HepG2 (cell line): ENCODE measurements at regions not wholly inside any gene's neighbourhood (a gene's known extent, or its start where the extent isn't known, plus 50 kb on each side); places are given as distances from the start of the nearest gene placed in this dataset.
A peak's percentile ranks its signal among the peaks of the same experiment; 100 is the strongest.

Experiments used
- ATAC-seq: fragments of 200-7000 bp; cut with Tn5 transposase; 3 replicates; pipeline ENCODE4 v1.9.1; 2020; ENCODE audit warnings: mild to moderate bottlenecking, moderate library complexity
- BruUV-seq: library from RNA; stranded (reverse); fragments of 400-500 nt; replicated peaks from 2 replicates; lab custom pipeline; 2021; lab: Mats Ljungman, UMichigan
- CTCF ChIA-PET: fragments of 300-600 bp; formaldehyde crosslinking; extraction: SDS; loops from one replicate; lab custom pipeline; 2021; ENCODE audit warnings: low total read pairs, inconsistent platforms, low intra/inter-chr PET ratio; lab: Yijun Ruan, JAX
- POLR2A ChIA-PET: fragments of 350-600 bp; sonication (Branson Sonifier 250); formaldehyde crosslinking; loops from one replicate; lab custom pipeline; 2020; ENCODE audit warnings: antibody characterized with exemption, inconsistent platforms; lab: Yijun Ruan, JAX
- DNase-seq: peaks from one replicate; pipeline ENCODE4 v3.0.0-alpha.2; 2015; ENCODE audit warnings: low spot score
- FAIRE-seq: peaks from 3 replicates; lab custom pipeline; 2011; peaks lifted over from hg19 to GRCh38; lab: Jason Lieb, UNC
- H2AFZ ChIP-seq: one replicate; pipeline ENCODE4 v1.6.1; 2011; ENCODE audit warnings: low read length, inconsistent platforms
- H3K27ac ChIP-seq: fragments of 300-600 bp; 3 replicates; pipeline ENCODE4 v1.8.0; 2011; ENCODE audit warnings: mixed run types, mild to moderate bottlenecking, mixed read lengths, low read length, inconsistent platforms; ENCODE audit not compliant: insufficient read depth; ENCODE audit errors: extremely low read length
- H3K27me3 ChIP-seq, 2 experiments: fragments of 200-600 bp in 1 of 2; 2 replicates in 1 of 2; 3 replicates in 1 of 2; pipeline versions ENCODE4 v1.6.0 to v1.8.0; 2011; ENCODE audit warnings: low read length in 2 of 2, mild to moderate bottlenecking in 2 of 2, moderate library complexity in 2 of 2, inconsistent platforms in 1 of 2; ENCODE audit not compliant: insufficient read depth in 2 of 2, control insufficient read depth in 1 of 2
- H3K36me3 ChIP-seq, 2 experiments: fragments of 200-600 bp in 1 of 2; replicated peaks in 1 of 2; 2 replicates in 1 of 2; 3 replicates in 1 of 2; pipeline versions ENCODE4 v1.5.1 to v1.8.0; 2011; ENCODE audit warnings: low read length in 2 of 2, inconsistent platforms in 1 of 2; ENCODE audit not compliant: insufficient read depth in 2 of 2, control insufficient read depth in 1 of 2
- H3K4me1 ChIP-seq: 2 replicates; pipeline ENCODE4 v1.5.1; 2012; ENCODE audit warnings: low read length, inconsistent platforms; ENCODE audit not compliant: insufficient read depth
- H3K4me2 ChIP-seq: 2 replicates; pipeline ENCODE4 v1.6.0; 2011; ENCODE audit warnings: low read depth, low read length, inconsistent platforms
- H3K4me3 ChIP-seq, 3 experiments: fragments of 200-600 bp in 1 of 3; sonication (generic), shearing (Covaris generic) in 1 of 3; replicated peaks in 1 of 3; 2 replicates each; pipeline ENCODE4 v1.5.1; 2011 to 2016; ENCODE audit warnings: low read length in 3 of 3, inconsistent platforms in 2 of 3, low read depth in 2 of 3, mild to moderate bottlenecking in 2 of 3, control low read depth in 1 of 3, mixed read lengths in 1 of 3; ENCODE audit not compliant: insufficient read depth in 1 of 3
- H3K79me2 ChIP-seq: one replicate; pipeline ENCODE4 v1.6.1; 2011; ENCODE audit warnings: low read length, inconsistent platforms; ENCODE audit not compliant: insufficient read depth
- H3K9ac ChIP-seq: 2 replicates; pipeline ENCODE4 v1.6.0; 2011; ENCODE audit warnings: mild to moderate bottlenecking, low read depth, low read length, inconsistent platforms; ENCODE audit not compliant: insufficient read depth
- H3K9me3 ChIP-seq: 2 replicates; pipeline ENCODE4 v1.5.1; 2012; ENCODE audit warnings: mild to moderate bottlenecking, low read length
- H4K20me1 ChIP-seq: 2 replicates; pipeline ENCODE4 v1.6.0; 2011; ENCODE audit warnings: inconsistent platforms, mild to moderate bottlenecking, low read length, moderate library complexity; ENCODE audit not compliant: insufficient read depth
- MBNL3 ChIP-seq: fragments of 250-450 bp; sonication (Bioruptor Pico); conservative IDR thresholded peaks from 2 replicates; pipeline ENCODE4 v1.8.0; 2022; ENCODE audit warnings: mild to moderate bottlenecking, inconsistent platforms
- TRIM22 ChIP-seq: fragments of 450-650 bp; IDR thresholded peaks from 2 replicates; pipeline ENCODE4 v1.6.1; 2017
- U2AF2 ChIP-seq: fragments of 200-400 bp; formaldehyde crosslinking; IDR thresholded peaks from 2 replicates; pipeline ENCODE4 v1.6.1; 2017; ENCODE audit warnings: low read depth, mild to moderate bottlenecking, low read length
- ZNF12 ChIP-seq: sonication (generic); formaldehyde crosslinking; IDR thresholded peaks from 2 replicates; pipeline ENCODE4 v1.5.0; 2020; ENCODE audit warnings: missing genetic modification reagents
- ZNF317 ChIP-seq: sonication (generic); formaldehyde crosslinking; IDR thresholded peaks from 2 replicates; pipeline ENCODE4 v1.5.0; 2020; ENCODE audit warnings: mild to moderate bottlenecking, missing genetic modification reagents
- ZNF816 ChIP-seq: sonication (generic); formaldehyde crosslinking; IDR thresholded peaks from 2 replicates; pipeline ENCODE4 v1.8.0; 2022; ENCODE audit warnings: missing genetic modification reagents, mild to moderate bottlenecking, borderline replicate concordance
- ZSCAN9 ChIP-seq: IDR thresholded peaks from 2 replicates; pipeline ENCODE4 v1.6.1; 2016; ENCODE audit warnings: borderline replicate concordance
- WGBS: methylation state at CpG from one replicate; pipeline ENCODE4 v1.1.6; 2017; ENCODE audit warnings: low lambda C conversion rate; 5-methylcytosine and 5-hydroxymethylcytosine counted together
- in situ Hi-C: cut with HindIII; loops from 2 replicates; pipeline ENCODE4 v1.10.0; 2017; ENCODE audit warnings: low pct_unique_long_range_greater_than_20kb; ENCODE audit not compliant: extremely low pct_ligation_motif_present
- intact Hi-C: fragments of 100-400 bp; cut with micrococcal nuclease; formaldehyde crosslinking; loops from one replicate; pipeline ENCODE4 v1.10.0; 2022; ENCODE audit not compliant: unreplicated experiment
- TF ChIP-seq, protein P1 (sequence below): sonication (generic); formaldehyde crosslinking; IDR thresholded peaks from 2 replicates; pipeline ENCODE4 v1.8.0; 2022; ENCODE audit warnings: missing genetic modification reagents, mild to moderate bottlenecking, moderate library complexity, borderline replicate concordance
- TF ChIP-seq, protein P2 (sequence below): sonication (generic); formaldehyde crosslinking; IDR thresholded peaks from 2 replicates; pipeline ENCODE4 v1.5.0; 2020; ENCODE audit warnings: mild to moderate bottlenecking, missing genetic modification reagents

GRCh38 chr3:104279617-104280016, 1087.1 kb upstream of the ALCAM start (continued):
- TF ChIP-seq TRIM22 (no peak), ZNF12 (CRISPR knock-in tag) (no peak), ZSCAN9 (CRISPR knock-in tag) (no peak), U2AF2 (no peak), ZNF317 (CRISPR knock-in tag) (no peak)
- TF ChIP-seq, protein P1, sequence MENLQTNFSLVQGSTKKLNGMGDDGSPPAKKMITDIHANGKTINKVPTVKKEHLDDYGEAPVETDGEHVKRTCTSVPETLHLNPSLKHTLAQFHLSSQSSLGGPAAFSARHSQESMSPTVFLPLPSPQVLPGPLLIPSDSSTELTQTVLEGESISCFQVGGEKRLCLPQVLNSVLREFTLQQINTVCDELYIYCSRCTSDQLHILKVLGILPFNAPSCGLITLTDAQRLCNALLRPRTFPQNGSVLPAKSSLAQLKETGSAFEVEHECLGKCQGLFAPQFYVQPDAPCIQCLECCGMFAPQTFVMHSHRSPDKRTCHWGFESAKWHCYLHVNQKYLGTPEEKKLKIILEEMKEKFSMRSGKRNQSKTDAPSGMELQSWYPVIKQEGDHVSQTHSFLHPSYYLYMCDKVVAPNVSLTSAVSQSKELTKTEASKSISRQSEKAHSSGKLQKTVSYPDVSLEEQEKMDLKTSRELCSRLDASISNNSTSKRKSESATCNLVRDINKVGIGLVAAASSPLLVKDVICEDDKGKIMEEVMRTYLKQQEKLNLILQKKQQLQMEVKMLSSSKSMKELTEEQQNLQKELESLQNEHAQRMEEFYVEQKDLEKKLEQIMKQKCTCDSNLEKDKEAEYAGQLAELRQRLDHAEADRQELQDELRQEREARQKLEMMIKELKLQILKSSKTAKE (CRISPR knock-in tag), result no peak
- TF ChIP-seq, protein P2, sequence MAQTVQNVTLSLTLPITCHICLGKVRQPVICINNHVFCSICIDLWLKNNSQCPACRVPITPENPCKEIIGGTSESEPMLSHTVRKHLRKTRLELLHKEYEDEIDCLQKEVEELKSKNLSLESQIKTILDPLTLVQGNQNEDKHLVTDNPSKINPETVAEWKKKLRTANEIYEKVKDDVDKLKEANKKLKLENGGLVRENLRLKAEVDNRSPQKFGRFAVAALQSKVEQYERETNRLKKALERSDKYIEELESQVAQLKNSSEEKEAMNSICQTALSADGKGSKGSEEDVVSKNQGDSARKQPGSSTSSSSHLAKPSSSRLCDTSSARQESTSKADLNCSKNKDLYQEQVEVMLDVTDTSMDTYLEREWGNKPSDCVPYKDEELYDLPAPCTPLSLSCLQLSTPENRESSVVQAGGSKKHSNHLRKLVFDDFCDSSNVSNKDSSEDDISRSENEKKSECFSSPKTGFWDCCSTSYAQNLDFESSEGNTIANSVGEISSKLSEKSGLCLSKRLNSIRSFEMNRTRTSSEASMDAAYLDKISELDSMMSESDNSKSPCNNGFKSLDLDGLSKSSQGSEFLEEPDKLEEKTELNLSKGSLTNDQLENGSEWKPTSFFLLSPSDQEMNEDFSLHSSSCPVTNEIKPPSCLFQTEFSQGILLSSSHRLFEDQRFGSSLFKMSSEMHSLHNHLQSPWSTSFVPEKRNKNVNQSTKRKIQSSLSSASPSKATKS, result no peak
- TF ChIP-seq, all 625 proteins: peak for 0

DNA sequence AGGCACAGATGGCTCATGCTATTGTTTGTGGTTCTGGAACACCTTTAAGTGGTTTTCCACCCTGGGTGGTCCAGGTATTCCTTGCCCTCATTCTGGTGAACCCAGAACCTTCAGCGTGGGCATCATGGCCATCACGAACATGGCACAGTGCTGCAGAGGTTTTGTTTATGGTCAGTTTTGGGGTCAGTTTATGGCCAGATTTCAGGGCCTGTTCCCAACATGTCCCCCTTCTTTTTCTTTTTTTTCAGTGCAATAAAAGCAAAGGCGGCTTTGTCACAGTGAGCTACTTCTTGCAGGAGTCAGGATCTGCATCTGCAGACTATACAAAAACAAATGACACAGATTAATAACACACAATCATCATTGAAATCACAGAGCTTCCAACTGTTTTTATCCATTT, 1085.0 kb upstream of the ALCAM start:
- ATAC-seq (no peak), DNase-seq (no peak), FAIRE-seq (no peak)
- no TSS peak for BruUV-seq
- Histone ChIP-seq H2AFZ (no peak overlapping the region), H3K27me3 (no peaks in the 10 kb centered on the region), H3K36me3 (no peaks in the 10 kb centered on the region), H3K9ac (no peak overlapping the region), H3K9me3 (peaks cover 68% of the 10 kb centered on the region), H4K20me1 (no peaks in the 10 kb centered on the region), H3K27ac (no peak overlapping the region), H3K79me2 (no peaks in the 10 kb centered on the region), H3K4me1 (no peaks in the 10 kb centered on the region), H3K4me2 (no peak overlapping the region), H3K4me3 (no peak overlapping the region)
- 33% methylated on average over 3 of the region's 3 CpGs for WGBS
- in situ Hi-C loops (no loop called here), intact Hi-C loops (no loop called here)
- ChIA-PET CTCF (no interaction called here), POLR2A (no interaction called here)
- TF ChIP-seq MBNL3 (CRISPR knock-in tag) (no peak), ZNF816 (CRISPR knock-in tag) (peak; percentile 100)
